HCT116 (cell line): ENCODE measurements at regions not wholly inside any gene's neighbourhood (a gene's known extent, or its start where the extent isn't known, plus 50 kb on each side); places are given as distances from the start of the nearest gene placed in this dataset.
"Not testable (repeated sequence)": the region's sequence is repeated elsewhere in the genome, so short reads cannot be mapped to it uniquely, and the experiment has no call there.

Experiments
- ATAC-seq: fragments of 200-7000 bp; cut with Tn5 transposase; 2 replicates; pipeline ENCODE4 v1.9.1; 2020; ENCODE audit warnings: mild to moderate bottlenecking, moderate library complexity
- BruUV-seq: library from RNA; stranded (reverse); fragments of 400-500 nt; replicated peaks from 2 replicates; lab custom pipeline; 2021; lab: Mats Ljungman, UMichigan
- CTCF ChIA-PET: fragments of 300-600 bp; sonication (Branson Sonifier 250); formaldehyde crosslinking; loops from one replicate; lab custom pipeline; 2021; ENCODE audit warnings: antibody characterized with exemption; lab: Charles Lee
- POLR2A ChIA-PET: fragments of 300-600, 350-600 bp; sonication (Branson Sonifier 250); formaldehyde crosslinking; loops from one replicate; lab custom pipeline; 2021; ENCODE audit warnings: antibody characterized with exemption; lab: Charles Lee
- RAD21 ChIA-PET, 2 experiments: fragments of 300-600 bp; sonication (Branson Sonifier 250); formaldehyde crosslinking; loops; one replicate each; lab custom pipeline; 2023; ENCODE audit warnings: low total read pairs in 2 of 2; ENCODE audit not compliant: uncharacterized antibody in 2 of 2, unreplicated experiment in 2 of 2, low non-redundant PET in 1 of 2; lab: Charles Lee
- DNase-seq: peaks from one replicate; pipeline ENCODE4 v3.0.0-alpha.2; 2010; ENCODE audit warnings: low read depth, low spot score
- H2AFZ ChIP-seq: fragments of 200-600 bp; shearing (Covaris generic), sonication (generic); 2 replicates; pipeline ENCODE4 v1.6.1; 2017; ENCODE audit warnings: low read depth, mixed run types, mixed read lengths, antibody characterized with exemption, low read length; ENCODE audit not compliant: poor library complexity, severe bottlenecking
- H3K27ac ChIP-seq: 2 replicates; pipeline ENCODE4 v1.5.1; 2012; ENCODE audit warnings: low read depth, low read length
- H3K27me3 ChIP-seq: fragments of 200-600 bp; sonication (generic); 2 replicates; pipeline ENCODE4 v1.6.1; 2016; ENCODE audit warnings: mixed run types, low read length, mixed read lengths; ENCODE audit not compliant: insufficient read depth
- H3K36me3 ChIP-seq, 2 experiments: fragments of 200-500 bp in 1 of 2; fragments of 200-600 bp in 1 of 2; sonication (Bioruptor generic) in 1 of 2; sonication (generic) in 1 of 2; 2 replicates each; pipeline versions ENCODE4 v1.5.1 to v1.6.1; 2014 to 2016; ENCODE audit warnings: low read length in 2 of 2, inconsistent platforms in 1 of 2, mixed read lengths in 1 of 2, mixed run types in 1 of 2; ENCODE audit not compliant: insufficient read depth in 2 of 2, control insufficient read depth in 1 of 2
- H3K4me1 ChIP-seq, 2 experiments: fragments of 200-600 bp in 1 of 2; sonication (generic) in 1 of 2; 2 replicates each; pipeline versions ENCODE4 v1.5.1 to v1.6.1; 2012 to 2017; ENCODE audit warnings: low read length in 2 of 2, inconsistent platforms in 1 of 2, mild to moderate bottlenecking in 1 of 2, mixed read lengths in 1 of 2, mixed run types in 1 of 2, moderate library complexity in 1 of 2; ENCODE audit not compliant: insufficient read depth in 2 of 2, control insufficient read depth in 1 of 2
- H3K4me2 ChIP-seq: fragments of 200-600 bp; sonication (generic); 2 replicates; pipeline ENCODE4 v1.6.1; 2017; ENCODE audit warnings: mixed run types, low read length, mixed read lengths
- H3K4me3 ChIP-seq, 2 experiments: fragments of 200-600 bp in 1 of 2; sonication (generic) in 1 of 2; replicated peaks in 1 of 2; 2 replicates each; pipeline ENCODE4 v1.5.1; 2011 to 2016; ENCODE audit warnings: low read length in 2 of 2, control low read depth in 1 of 2, low read depth in 1 of 2, mild to moderate bottlenecking in 1 of 2, mixed read lengths in 1 of 2, mixed run types in 1 of 2
- H3K79me2 ChIP-seq: fragments of 200-600 bp; sonication (generic); 2 replicates; pipeline ENCODE4 v1.6.1; 2017; ENCODE audit warnings: mild to moderate bottlenecking, mixed run types, low read length, moderate library complexity, mixed read lengths; ENCODE audit not compliant: insufficient read depth
- H3K9ac ChIP-seq: fragments of 200-600 bp; sonication (generic); 2 replicates; pipeline ENCODE4 v1.6.1; 2016; ENCODE audit warnings: low read length, mixed read lengths
- H3K9me2 ChIP-seq: fragments of 200-600 bp; sonication (generic), shearing (Covaris generic); 2 replicates; pipeline ENCODE4 v1.6.1; 2017; ENCODE audit warnings: mixed run types, mild to moderate bottlenecking, moderate library complexity; ENCODE audit not compliant: insufficient read depth
- H3K9me3 ChIP-seq, 2 experiments: fragments of 200-500 bp in 1 of 2; fragments of 200-600 bp in 1 of 2; sonication (Bioruptor generic) in 1 of 2; sonication (generic) in 1 of 2; 2 replicates each; pipeline ENCODE4 v1.6.1; 2014 to 2017; ENCODE audit warnings: low read length in 2 of 2, mixed read lengths in 2 of 2, inconsistent platforms in 1 of 2, low read depth in 1 of 2, mild to moderate bottlenecking in 1 of 2, mixed run types in 1 of 2, moderate library complexity in 1 of 2; ENCODE audit not compliant: control insufficient read depth in 1 of 2, insufficient read depth in 1 of 2
- H4K20me1 ChIP-seq: fragments of 200-600 bp; sonication (generic), shearing (Covaris generic); 2 replicates; pipeline ENCODE4 v1.6.1; 2017; ENCODE audit warnings: mixed run types, mild to moderate bottlenecking, moderate library complexity; ENCODE audit not compliant: insufficient read depth
- CBX3 ChIP-seq: IDR thresholded peaks from 2 replicates; pipeline ENCODE4 v1.6.1; 2012; ENCODE audit warnings: low read depth
- ELF1 ChIP-seq: IDR thresholded peaks from 2 replicates; pipeline ENCODE4 v1.6.1; 2012; ENCODE audit warnings: low read depth, borderline replicate concordance
- EZH2 ChIP-seq: fragments of 200-600 bp; sonication (generic); IDR thresholded peaks from 2 replicates; pipeline ENCODE4 v1.6.1; 2017; ENCODE audit warnings: antibody characterized with exemption, mixed run types
- EZH2phosphoT487 ChIP-seq: fragments of 200-600 bp; IDR thresholded peaks from 2 replicates; pipeline ENCODE4 v1.6.1; 2018; ENCODE audit warnings: antibody characterized with exemption, borderline replicate concordance
- FOSL1 ChIP-seq: IDR thresholded peaks from 2 replicates; pipeline ENCODE4 v1.6.1; 2012; ENCODE audit warnings: low read depth
- JUND ChIP-seq: IDR thresholded peaks from 2 replicates; pipeline ENCODE4 v1.6.1; 2012
- POLR2A ChIP-seq: IDR thresholded peaks from 2 replicates; pipeline ENCODE4 v1.7.0; 2011; ENCODE audit warnings: borderline replicate concordance; ENCODE audit not compliant: insufficient read depth, insufficient read length; ENCODE audit errors: extremely low read depth
- RAD21 ChIP-seq: IDR thresholded peaks from 2 replicates; pipeline ENCODE4 v1.6.1; 2012; ENCODE audit warnings: low read depth, mild to moderate bottlenecking
- SIN3A ChIP-seq: IDR thresholded peaks from 2 replicates; pipeline ENCODE4 v1.6.1; 2012; ENCODE audit warnings: low read depth
- TCF7L2 ChIP-seq: IDR thresholded peaks from 2 replicates; pipeline ENCODE4 v1.7.0; 2011; ENCODE audit warnings: borderline replicate concordance, inconsistent platforms; ENCODE audit not compliant: insufficient read depth, insufficient read length; ENCODE audit errors: extremely low read depth
- ZFX ChIP-seq: fragments of 450-650 bp; IDR thresholded peaks from 2 replicates; pipeline ENCODE4 v1.6.1; 2017
- ZNF274 ChIP-seq: fragments of 200-500 bp; sonication (Bioruptor generic); IDR thresholded peaks from 2 replicates; pipeline ENCODE4 v1.6.1; 2014; ENCODE audit warnings: mild to moderate bottlenecking, low read depth, low read length, inconsistent platforms
- intact Hi-C: fragments of 100-400 bp; cut with micrococcal nuclease; formaldehyde crosslinking; loops from 2 replicates; pipeline ENCODE4 v1.10.0; 2022
- TF ChIP-seq, protein P1 (sequence below): IDR thresholded peaks from 2 replicates; pipeline ENCODE4 v1.6.1; 2012

DNA sequence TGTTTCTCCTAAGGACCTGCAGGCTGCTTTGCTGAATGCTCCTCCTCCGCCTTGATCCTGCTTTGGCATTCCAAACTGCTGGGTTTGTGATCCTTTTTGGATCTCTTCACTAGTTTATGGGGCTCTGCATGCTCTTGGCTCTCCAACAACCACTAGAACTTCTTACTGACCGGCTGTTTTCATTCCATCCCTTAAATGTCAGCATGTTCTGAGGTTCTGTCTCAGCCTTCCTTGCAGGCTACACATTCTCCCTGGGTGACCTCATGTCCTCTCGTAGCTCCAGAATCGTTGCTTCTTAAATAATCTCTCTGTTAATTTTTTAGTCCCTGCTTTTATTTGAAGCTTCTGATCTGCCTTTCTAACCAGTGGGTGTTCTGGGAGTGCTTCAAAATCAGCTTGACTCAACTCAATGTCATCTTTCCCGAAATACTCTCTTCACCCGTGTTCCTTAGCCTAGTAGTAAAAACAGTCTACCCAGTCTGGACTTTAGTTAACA is 119.0 kb upstream of the HS3ST2 start (continued):
- TF ChIP-seq, protein P1, sequence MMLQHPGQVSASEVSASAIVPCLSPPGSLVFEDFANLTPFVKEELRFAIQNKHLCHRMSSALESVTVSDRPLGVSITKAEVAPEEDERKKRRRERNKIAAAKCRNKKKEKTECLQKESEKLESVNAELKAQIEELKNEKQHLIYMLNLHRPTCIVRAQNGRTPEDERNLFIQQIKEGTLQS: no peak
- no peak for TF ChIP-seq CBX3
- TF ChIP-seq JUND: no peak
- TF ChIP-seq EZH2: no peak
- TF ChIP-seq, all 23 proteins: peak for 0

DNA sequence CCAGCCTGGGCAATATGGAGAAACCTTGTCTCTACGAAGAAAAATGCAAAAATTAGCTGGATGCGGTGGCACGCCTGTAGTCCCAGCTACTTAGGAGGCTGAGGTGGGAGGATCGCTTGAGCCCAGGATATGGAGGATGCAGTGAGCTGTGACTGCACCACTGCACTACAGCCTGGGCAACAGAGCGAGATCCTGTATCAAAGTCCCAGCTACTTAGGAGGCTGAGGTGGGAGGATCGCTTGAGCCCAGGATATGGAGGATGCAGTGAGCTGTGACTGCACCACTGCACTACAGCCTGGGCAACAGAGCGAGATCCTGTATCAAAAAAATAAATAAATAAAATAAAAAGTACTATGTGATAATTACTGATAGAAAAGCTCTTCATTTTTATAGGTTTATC is 118.2 kb upstream of the HS3ST2 start:
- H3K27ac ChIP-seq, H4K20me1 ChIP-seq, H3K79me2 ChIP-seq, H3K4me1 ChIP-seq, H3K9me2 ChIP-seq, CTCF ChIA-PET, H3K9me3 ChIP-seq, H3K4me3 ChIP-seq, H3K9ac ChIP-seq, H3K4me2 ChIP-seq, DNase-seq, H2AFZ ChIP-seq, intact Hi-C loops, ATAC-seq, BruUV-seq, H3K36me3 ChIP-seq, RAD21 ChIA-PET: not testable (repeated sequence)
- peaks cover 33% of the 10 kb centered on the region for H3K27me3 ChIP-seq
- POLR2A ChIA-PET: interaction anchor here (0.7 kb wide), 1 partner anchor 73 kb away, joined by 3 read pairs; no protein-coding TSS in a partner anchor

DNA sequence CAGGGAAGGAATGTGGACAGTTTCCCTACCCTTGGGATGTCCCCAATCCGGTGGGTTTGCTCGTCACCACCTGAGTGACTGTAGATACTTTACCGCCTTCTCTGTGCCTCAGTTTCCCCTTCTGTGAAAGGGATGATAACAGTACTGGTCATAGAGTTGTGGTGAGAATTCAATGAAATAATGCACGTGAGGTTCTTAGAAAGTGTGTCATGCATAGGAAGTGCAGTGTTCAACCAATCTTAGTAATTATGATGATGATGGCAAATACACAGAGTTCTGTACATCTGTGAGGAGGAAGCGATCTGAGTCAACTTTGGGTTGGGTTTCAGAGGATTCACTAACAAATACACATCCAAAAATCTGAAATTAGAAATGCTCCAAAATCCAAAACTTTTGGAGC is 114.6 kb upstream of the HS3ST2 start:
- no peak overlapping the region for H2AFZ ChIP-seq
- no peak for TF ChIP-seq FOSL1
- no peak for TF ChIP-seq SIN3A
- TF ChIP-seq EZH2phosphoT487: no peak
- no peak for TF ChIP-seq ZFX
- TF ChIP-seq CBX3: no peak
- TF ChIP-seq TCF7L2: no peak
- TF ChIP-seq JUND: no peak
- TF ChIP-seq ZNF274: no peak
- TF ChIP-seq RAD21: no peak
- no peak for TF ChIP-seq ELF1
- TF ChIP-seq, protein P1: no peak
- TF ChIP-seq POLR2A: no peak
- DNase-seq (no peak), ATAC-seq (no peak)
- peaks cover 36% of the 10 kb centered on the region; the same call in 1 of the 2 replicates for H3K27me3 ChIP-seq
- H3K9me2 ChIP-seq: no peaks in the 10 kb centered on the region
- no peak overlapping the region for H3K27ac ChIP-seq
- H4K20me1 ChIP-seq: no peaks in the 10 kb centered on the region
- no peaks in the 10 kb centered on the region for H3K79me2 ChIP-seq
- BruUV-seq: no TSS peak
- ChIA-PET RAD21 (no interaction called here), POLR2A (interaction anchor here (1.6 kb wide), 1 partner anchor 1117 kb away, joined by 7 read pairs; no protein-coding TSS in a partner anchor), CTCF (interaction anchor here (1.4 kb wide), 1 partner anchor 1118 kb away, joined by 5 read pairs; no protein-coding TSS in a partner anchor)
- no peak overlapping the region for H3K4me2 ChIP-seq
- H3K9ac ChIP-seq: no peak overlapping the region
- H3K9me3 ChIP-seq: no peaks in the 10 kb centered on the region
- intact Hi-C loops: no loop called here
- H3K36me3 ChIP-seq: no peaks in the 10 kb centered on the region
- no peak overlapping the region for H3K4me3 ChIP-seq
- H3K4me1 ChIP-seq: no peaks in the 10 kb centered on the region
